ENCODE measurements at regions not wholly inside any gene's neighbourhood (a gene's known extent, or its start where the extent isn't known, plus 50 kb on each side); places are given as distances from the start of the nearest gene placed in this dataset.
"Not testable (repeated sequence)": the region's sequence is repeated elsewhere in the genome, so short reads cannot be mapped to it uniquely, and the experiment has no call there.

DNA sequence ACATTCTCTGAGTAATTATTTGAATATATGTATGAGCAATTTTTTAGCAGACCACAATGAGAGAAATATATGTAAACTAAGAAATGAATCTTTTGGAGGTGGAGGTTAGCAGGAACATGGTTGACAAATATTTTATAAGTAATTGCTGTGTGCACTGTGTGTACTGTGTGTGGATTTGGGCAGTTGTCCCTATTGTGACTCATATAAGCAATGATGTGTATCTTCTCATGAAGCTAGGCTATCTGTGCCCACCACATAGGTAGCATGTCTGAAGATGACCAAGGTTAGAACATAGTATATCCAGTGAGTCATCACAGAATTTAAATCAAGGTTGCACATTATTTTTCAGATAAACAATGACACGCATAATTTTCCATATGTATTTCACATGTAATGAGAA, 713.9 kb upstream of the GBE1 start:
- TF ChIP-seq POLR2AphosphoS5 (IDR thresholded peaks at IDR 0.05; ENCODE audit: borderline replicate concordance, low read depth, low read length) (no peak), EZH2 (IDR thresholded peaks at IDR 0.05) (no peak), FOXP2 (optimal IDR thresholded peaks at IDR 0.05; ENCODE audit: control extremely low read depth, extremely low read length, insufficient read depth) (no peak)
- H3K9ac ChIP-seq (ENCODE audit: insufficient read length), result no peak overlapping the region
- H3K27ac ChIP-seq, result no peak overlapping the region
- no peaks in the 10 kb centered on the region for H3K36me3 ChIP-seq (ENCODE audit: insufficient read depth, low read length)
- no peak overlapping the region for H3K4me3 ChIP-seq
- no peak for DNase-seq (ENCODE audit: low read depth, low spot score)
- H3K9me3 ChIP-seq (ENCODE audit: low read depth, low read length), result no peaks in the 10 kb centered on the region

GRCh38 chr3:82474711-82475110, 713.3 kb upstream of the GBE1 start:
- H3K27ac ChIP-seq, result no peak overlapping the region
- no peak overlapping the region for H3K9ac ChIP-seq (ENCODE audit: insufficient read length)
- no peak for DNase-seq (ENCODE audit: low read depth, low spot score)
- TF ChIP-seq POLR2AphosphoS5 (IDR thresholded peaks at IDR 0.05; ENCODE audit: borderline replicate concordance, low read depth, low read length) (no peak), FOXP2 (optimal IDR thresholded peaks at IDR 0.05; ENCODE audit: control extremely low read depth, extremely low read length, insufficient read depth) (no peak), EZH2 (IDR thresholded peaks at IDR 0.05) (no peak)
- H3K9me3 ChIP-seq (ENCODE audit: low read depth, low read length), result no peaks in the 10 kb centered on the region
- H3K36me3 ChIP-seq (ENCODE audit: insufficient read depth, low read length), result no peaks in the 10 kb centered on the region
- no peak overlapping the region for H3K4me3 ChIP-seq

DNA sequence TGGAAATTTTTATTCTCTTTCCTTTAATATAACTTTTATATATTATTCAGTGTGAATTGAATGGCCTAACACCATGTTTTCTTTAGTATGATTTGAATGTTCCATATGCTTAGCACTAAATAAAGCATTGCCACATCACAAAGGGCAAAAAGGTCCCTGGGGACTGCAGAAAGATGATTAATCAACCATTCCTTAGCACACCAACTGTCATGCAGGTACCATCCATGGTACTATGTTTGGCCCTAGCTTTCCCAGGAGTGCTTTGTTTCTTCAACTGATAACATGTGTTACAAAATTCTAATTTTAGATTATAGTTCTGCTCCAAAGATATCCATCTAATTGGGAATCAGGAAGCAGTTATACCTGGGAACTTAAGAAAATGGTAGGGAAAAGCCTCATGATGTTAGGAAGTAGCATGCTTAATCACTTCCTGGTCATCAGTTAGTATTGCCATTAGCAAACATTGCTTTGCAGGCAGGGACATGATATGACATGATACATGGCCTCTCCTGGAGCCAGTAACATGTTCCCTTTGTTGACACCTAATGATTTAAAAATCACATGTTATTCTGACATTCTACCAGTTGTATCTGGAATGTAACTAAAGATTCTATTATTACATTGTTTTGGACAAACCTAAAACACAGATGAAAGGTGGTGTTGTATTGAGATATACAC, 712.6 kb upstream of the GBE1 start:
- no peak overlapping the region for H3K4me3 ChIP-seq
- no peaks in the 10 kb centered on the region for H3K9me3 ChIP-seq (ENCODE audit: low read depth, low read length)
- H3K27ac ChIP-seq, result no peak overlapping the region
- no peak for DNase-seq (ENCODE audit: low read depth, low spot score)
- H3K9ac ChIP-seq (ENCODE audit: insufficient read length), result no peak overlapping the region
- H3K36me3 ChIP-seq (ENCODE audit: insufficient read depth, low read length), result no peaks in the 10 kb centered on the region
- no peak for TF ChIP-seq EZH2 (IDR thresholded peaks at IDR 0.05)
- no peak for TF ChIP-seq POLR2AphosphoS5 (IDR thresholded peaks at IDR 0.05; ENCODE audit: borderline replicate concordance, low read depth, low read length)
- no peak for TF ChIP-seq FOXP2 (optimal IDR thresholded peaks at IDR 0.05; ENCODE audit: control extremely low read depth, extremely low read length, insufficient read depth)

GRCh38 chr3:82467051-82467450, 705.6 kb upstream of the GBE1 start:
- Histone ChIP-seq H3K27ac (no peak overlapping the region), H3K36me3 (ENCODE audit: insufficient read depth, low read length) (no peaks in the 10 kb centered on the region), H3K9ac (ENCODE audit: insufficient read length) (no peak overlapping the region), H3K9me3 (ENCODE audit: low read depth, low read length) (no peaks in the 10 kb centered on the region), H3K4me3 (no peak overlapping the region)
- DNase-seq (ENCODE audit: low read depth, low spot score), result no peak
- no peak for TF ChIP-seq FOXP2 (optimal IDR thresholded peaks at IDR 0.05; ENCODE audit: control extremely low read depth, extremely low read length, insufficient read depth)
- TF ChIP-seq POLR2AphosphoS5 (IDR thresholded peaks at IDR 0.05; ENCODE audit: borderline replicate concordance, low read depth, low read length), result no peak

GRCh38 chr3:82462977-82463376, 701.5 kb upstream of the GBE1 start:
- no peak for DNase-seq (ENCODE audit: low read depth, low spot score)

GRCh38 chr3:82461049-82461889, 699.8 kb upstream of the GBE1 start:
- TF ChIP-seq EZH2 (IDR thresholded peaks at IDR 0.05), result no peak
- no peak for TF ChIP-seq POLR2AphosphoS5 (IDR thresholded peaks at IDR 0.05; ENCODE audit: borderline replicate concordance, low read depth, low read length)
- no peak for TF ChIP-seq FOXP2 (optimal IDR thresholded peaks at IDR 0.05; ENCODE audit: control extremely low read depth, extremely low read length, insufficient read depth)
- Histone ChIP-seq H3K27ac (no peak overlapping the region), H3K4me3 (no peak overlapping the region), H3K9me3 (ENCODE audit: low read depth, low read length) (no peaks in the 10 kb centered on the region), H3K9ac (ENCODE audit: insufficient read length) (no peak overlapping the region), H3K36me3 (ENCODE audit: insufficient read depth, low read length) (no peaks in the 10 kb centered on the region)
- no peak for DNase-seq (ENCODE audit: low read depth, low spot score)

More at GRCh38 chr3:82462977-82463376, 701.5 kb upstream of the GBE1 start:
- TF ChIP-seq POLR2AphosphoS5 (IDR thresholded peaks at IDR 0.05; ENCODE audit: borderline replicate concordance, low read depth, low read length) (no peak), FOXP2 (optimal IDR thresholded peaks at IDR 0.05; ENCODE audit: control extremely low read depth, extremely low read length, insufficient read depth) (no peak), EZH2 (IDR thresholded peaks at IDR 0.05) (no peak)
- H3K9me3 ChIP-seq (ENCODE audit: low read depth, low read length), result no peaks in the 10 kb centered on the region
- H3K27ac ChIP-seq, result no peak overlapping the region
- H3K9ac ChIP-seq (ENCODE audit: insufficient read length), result no peak overlapping the region
- H3K4me3 ChIP-seq, result no peak overlapping the region
- H3K36me3 ChIP-seq (ENCODE audit: insufficient read depth, low read length), result no peaks in the 10 kb centered on the region

GRCh38 chr3:82448320-82448719, 686.9 kb upstream of the GBE1 start:
- Histone ChIP-seq H3K9ac (ENCODE audit: insufficient read length) (no peak overlapping the region), H3K27ac (no peak overlapping the region), H3K4me3 (no peak overlapping the region), H3K9me3 (ENCODE audit: low read depth, low read length) (no peaks in the 10 kb centered on the region), H3K36me3 (ENCODE audit: insufficient read depth, low read length) (no peaks in the 10 kb centered on the region)
- TF ChIP-seq EZH2 (IDR thresholded peaks at IDR 0.05) (no peak), FOXP2 (optimal IDR thresholded peaks at IDR 0.05; ENCODE audit: control extremely low read depth, extremely low read length, insufficient read depth) (no peak)
- no peak for DNase-seq (ENCODE audit: low read depth, low spot score)

- not testable (repeated sequence) for H3K9me3 ChIP-seq (ENCODE audit: low read depth, low read length); H3K36me3 ChIP-seq (ENCODE audit: insufficient read depth, low read length); H3K9ac ChIP-seq (ENCODE audit: insufficient read length); DNase-seq (ENCODE audit: low read depth, low spot score); H3K27ac ChIP-seq; H3K4me3 ChIP-seq
Observed at GRCh38 chr3:82428821-82429220, 667.4 kb upstream of the GBE1 start.

DNA sequence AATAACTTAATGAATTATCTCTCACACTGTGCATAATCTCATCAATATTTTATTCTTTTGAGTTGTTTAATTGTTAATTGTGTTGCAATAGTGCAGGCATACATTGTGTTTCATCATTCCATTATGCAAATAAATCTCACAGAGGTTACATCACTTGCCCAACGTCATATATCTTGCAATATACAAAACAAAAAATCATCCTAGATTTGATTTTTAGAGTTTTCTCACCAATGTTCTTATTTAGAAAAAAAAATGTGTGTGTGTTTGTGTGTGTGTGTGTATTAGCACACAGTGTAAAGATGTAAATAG, 662.5 kb upstream of the GBE1 start:
- no peak for TF ChIP-seq POLR2AphosphoS5 (IDR thresholded peaks at IDR 0.05; ENCODE audit: borderline replicate concordance, low read depth, low read length)
- no peak for TF ChIP-seq EZH2 (IDR thresholded peaks at IDR 0.05)
- TF ChIP-seq FOXP2 (optimal IDR thresholded peaks at IDR 0.05; ENCODE audit: control extremely low read depth, extremely low read length, insufficient read depth), result no peak
- Histone ChIP-seq H3K9ac (ENCODE audit: insufficient read length) (no peak overlapping the region), H3K4me3 (no peak overlapping the region), H3K9me3 (ENCODE audit: low read depth, low read length) (no peaks in the 10 kb centered on the region), H3K27ac (no peak overlapping the region), H3K36me3 (ENCODE audit: insufficient read depth, low read length) (no peaks in the 10 kb centered on the region)
- no peak for DNase-seq (ENCODE audit: low read depth, low spot score)

All from SK-N-MC (cell line).